GM18868 (cell line): ENCODE measurements at regions not wholly inside any gene's neighbourhood (a gene's known extent, or its start where the extent isn't known, plus 50 kb on each side); places are given as distances from the start of the nearest gene placed in this dataset.

Source experiments
- ATAC-seq: cut with Tn5 transposase; IDR thresholded peaks from one replicate; pipeline ENCODE4 v1.9.1; 2021; ENCODE audit warnings: mild to moderate bottlenecking, moderate library complexity; ENCODE audit not compliant: unreplicated experiment

DNA sequence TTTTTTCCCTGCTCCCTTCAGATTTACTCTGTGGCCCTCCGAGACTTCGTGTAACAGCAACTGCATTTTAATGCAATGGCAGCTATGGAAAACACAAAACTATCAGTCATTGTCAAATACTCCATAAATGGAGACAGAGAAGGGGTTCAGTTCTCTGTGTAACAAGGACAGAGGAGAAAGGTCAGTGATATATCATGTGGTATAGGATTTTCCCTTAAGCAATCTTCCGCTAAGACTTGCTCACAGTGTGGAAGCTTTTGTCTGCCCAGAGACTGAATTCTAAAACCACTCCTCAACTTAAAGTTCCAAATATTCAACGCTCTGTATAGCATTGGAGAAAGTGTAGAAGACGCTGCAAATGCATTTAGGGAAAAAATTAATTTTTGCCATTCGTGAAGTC, 111.3 kb upstream of the EDNRB start:
- ATAC-seq, result no peak

DNA sequence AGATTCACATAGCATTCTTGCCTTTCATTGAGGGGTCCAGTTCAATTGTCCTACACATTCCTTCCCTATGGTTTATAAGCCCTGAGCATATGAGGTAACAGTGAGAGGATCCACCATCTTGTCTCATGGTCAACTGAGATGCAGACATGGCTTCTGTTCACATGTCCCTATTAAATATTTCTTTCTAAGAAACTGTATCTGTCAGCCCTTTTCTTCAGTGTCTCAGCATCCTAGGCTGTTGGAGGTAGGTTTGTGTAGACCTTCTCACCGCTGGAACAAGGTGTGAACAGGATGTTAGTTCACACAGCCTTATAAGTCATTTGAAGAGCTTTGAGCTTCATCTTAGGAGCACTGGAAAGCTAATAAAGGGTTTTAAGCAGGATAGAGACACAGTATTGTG, 110.3 kb upstream of the EDNRB start:
- no peak for ATAC-seq

GRCh38 chr13:78024996-78025395, 106.4 kb upstream of the EDNRB start:
- ATAC-seq, result no peak

GRCh38 chr13:78022164-78022877, 103.7 kb upstream of the EDNRB start:
- ATAC-seq, result peak; percentile 100

DNA sequence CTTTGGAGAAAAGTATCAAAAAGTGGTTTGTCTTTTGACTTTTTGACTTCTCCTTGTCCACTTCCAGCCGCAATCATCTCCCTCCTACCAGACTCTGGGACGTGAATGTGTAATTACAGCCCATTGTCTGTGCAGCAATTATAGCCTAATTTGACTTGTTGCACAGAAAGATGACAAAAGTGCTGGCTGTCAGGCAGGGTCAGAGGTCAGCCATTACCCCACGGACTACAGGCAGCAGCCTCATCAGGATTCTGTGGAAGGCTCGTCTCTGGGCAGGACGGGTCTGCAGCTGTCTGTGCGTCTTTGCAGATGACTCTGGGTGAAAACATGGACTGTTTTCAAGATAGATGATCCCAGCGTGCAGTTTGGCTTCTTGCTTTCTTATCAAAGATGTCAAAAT, 102.2 kb upstream of the EDNRB start:
- ATAC-seq, result no peak

DNA sequence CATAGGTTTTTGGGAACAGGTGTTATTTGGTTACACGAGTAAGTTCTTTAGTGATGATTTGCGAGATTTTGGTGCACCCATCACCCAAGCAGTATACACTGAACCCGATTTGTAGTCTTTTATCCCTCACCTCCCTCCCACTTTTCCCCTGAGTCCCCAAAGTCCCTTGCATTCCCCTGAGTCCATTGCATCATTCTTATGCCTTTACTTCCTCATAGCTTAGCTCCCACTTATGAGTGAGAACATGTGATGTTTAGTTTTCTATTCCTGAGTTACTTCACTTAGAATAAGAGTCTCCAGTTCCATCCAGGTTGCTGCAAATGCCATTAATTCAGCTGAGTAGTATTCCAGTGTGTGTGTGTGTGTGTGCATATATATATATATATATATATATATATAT, 97.2 kb upstream of the EDNRB start:
- ATAC-seq, result no peak

DNA sequence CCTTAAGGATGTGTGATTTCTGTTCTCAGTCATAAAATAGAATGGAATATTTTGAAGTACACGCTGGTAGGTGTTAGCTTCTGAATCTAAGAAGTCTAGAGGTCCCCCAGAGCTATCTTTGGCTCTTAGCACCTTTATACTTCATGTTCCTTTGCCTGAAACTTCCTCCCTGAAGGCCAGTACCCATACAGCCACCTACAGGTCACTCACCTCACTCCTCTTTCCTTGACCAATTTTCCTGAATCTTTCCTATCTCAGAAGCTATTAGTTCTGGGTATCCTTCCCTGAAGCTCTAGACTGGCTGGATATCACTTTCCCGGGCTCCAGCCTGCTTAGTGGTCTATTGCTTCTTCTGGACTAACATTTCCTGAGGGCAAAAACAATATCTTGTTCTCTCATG, 93.4 kb upstream of the EDNRB start:
- ATAC-seq, result no peak

DNA sequence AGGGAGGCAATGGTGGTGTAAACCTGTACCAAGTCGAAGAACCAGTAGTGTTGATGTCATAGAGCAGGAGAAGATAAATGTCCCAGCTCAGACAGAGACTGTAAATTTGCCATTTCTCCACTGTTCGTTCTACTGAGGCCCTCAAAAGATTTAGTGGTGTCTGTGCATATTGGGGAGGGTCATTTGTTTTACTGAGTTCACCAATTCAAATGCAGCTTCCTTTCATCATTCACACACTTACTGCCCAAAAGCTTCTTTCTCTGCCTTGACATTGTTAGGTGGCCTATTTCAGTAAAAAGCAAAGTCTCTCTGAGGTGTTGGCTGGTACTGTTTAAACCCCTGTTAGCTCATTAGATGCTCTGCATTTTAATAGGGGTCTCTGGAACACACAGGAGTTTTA, 86.2 kb upstream of the EDNRB start:
- no peak for ATAC-seq

- ATAC-seq, result no peak
Measured at GRCh38 chr13:77999746-78000145, 81.1 kb upstream of the EDNRB start.

GRCh38 chr13:77994166-77994565, 75.5 kb upstream of the EDNRB start:
- no peak for ATAC-seq

- ATAC-seq, result no peak
Measured at GRCh38 chr13:77991003-77991402, 72.4 kb upstream of the EDNRB start.

DNA sequence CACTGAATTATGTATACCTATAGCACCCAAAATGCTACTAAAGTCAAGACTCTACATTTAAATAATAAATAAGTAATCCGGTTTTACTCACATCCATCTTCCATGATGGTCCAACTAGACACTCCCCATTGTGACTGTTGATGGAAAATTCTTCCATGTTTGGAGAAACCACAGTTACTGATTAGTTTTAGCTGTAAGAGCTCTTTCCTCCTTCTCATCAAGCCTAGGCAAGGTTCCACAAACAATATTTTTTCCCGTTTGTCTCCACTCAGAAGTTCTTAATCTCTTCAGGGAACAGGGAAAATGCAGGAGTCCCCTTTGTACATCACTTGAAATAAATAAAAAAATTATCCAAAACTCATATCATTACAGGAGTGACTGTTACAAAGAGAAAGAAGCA, 70.7 kb upstream of the EDNRB start:
- no peak for ATAC-seq

GRCh38 chr13:77988355-77988754, 69.7 kb upstream of the EDNRB start:
- no peak for ATAC-seq

- no peak for ATAC-seq
Measured at GRCh38 chr13:77986713-77987112, 68.1 kb upstream of the EDNRB start.

DNA sequence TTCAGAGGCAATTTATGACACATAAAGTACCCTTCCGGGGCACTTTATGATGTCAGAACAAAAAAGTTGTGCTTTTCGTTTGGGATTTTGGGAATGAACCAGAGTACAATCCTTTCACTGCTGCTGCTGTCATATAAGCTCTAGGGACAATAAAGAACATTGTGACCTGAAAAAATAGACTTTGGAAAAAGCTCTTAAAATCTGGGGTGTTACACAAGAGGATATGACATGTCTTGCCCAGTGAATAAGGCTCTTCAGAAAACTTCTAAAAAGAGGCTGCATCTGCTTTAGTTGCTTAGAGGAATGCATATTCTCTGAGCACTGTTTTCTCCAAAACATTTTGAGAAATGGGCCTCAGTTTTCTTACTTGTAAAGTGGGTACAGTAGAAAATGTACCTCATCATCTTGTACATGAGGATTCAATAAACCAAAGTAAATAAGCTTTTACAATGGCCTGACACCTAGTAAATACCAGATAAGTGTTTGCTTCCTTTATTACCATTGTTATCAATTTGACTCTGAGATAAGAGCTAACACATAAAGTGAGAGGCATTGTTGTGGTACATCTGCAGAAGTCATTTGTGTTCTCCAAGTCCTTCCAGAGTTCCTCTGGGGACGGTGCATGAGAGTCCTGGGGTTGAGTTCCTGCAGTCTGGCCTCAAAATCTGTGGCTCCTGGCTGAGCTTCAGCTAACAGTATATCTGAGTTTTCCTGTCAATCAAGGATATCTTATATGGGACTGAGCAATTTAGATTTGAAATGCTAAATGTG, 67.4 kb upstream of the EDNRB start:
- no peak for ATAC-seq

DNA sequence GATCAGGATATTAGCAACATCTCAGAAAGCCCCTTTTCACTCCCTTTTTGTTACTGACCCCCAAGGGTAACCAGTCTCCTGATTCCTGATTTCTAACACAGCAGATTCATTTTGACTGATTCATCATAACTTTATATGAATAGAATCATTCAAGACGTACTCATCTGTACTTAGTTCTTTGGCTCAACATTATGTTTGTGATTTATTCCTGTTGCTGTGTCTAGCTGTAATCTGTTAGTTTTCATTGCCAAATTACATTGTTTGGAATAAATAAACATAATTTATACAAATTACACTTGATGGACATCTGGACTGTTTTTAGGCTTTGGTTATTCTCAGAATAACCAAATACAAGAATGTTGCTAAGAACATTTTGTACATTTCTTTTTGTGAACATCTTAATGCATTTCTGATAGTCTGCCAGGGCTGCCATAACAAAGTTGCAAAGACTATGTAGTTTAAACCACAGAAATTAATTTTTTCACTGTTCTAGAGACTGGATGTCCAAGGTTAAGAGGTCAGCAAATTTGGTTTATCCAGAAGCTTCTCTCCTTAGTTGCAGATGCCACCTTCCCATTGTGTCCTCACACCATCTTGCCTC, 62.8 kb upstream of the EDNRB start:
- ATAC-seq, result no peak

- ATAC-seq, result no peak
Measured at GRCh38 chr13:77980592-77980991, 62.0 kb upstream of the EDNRB start.

DNA sequence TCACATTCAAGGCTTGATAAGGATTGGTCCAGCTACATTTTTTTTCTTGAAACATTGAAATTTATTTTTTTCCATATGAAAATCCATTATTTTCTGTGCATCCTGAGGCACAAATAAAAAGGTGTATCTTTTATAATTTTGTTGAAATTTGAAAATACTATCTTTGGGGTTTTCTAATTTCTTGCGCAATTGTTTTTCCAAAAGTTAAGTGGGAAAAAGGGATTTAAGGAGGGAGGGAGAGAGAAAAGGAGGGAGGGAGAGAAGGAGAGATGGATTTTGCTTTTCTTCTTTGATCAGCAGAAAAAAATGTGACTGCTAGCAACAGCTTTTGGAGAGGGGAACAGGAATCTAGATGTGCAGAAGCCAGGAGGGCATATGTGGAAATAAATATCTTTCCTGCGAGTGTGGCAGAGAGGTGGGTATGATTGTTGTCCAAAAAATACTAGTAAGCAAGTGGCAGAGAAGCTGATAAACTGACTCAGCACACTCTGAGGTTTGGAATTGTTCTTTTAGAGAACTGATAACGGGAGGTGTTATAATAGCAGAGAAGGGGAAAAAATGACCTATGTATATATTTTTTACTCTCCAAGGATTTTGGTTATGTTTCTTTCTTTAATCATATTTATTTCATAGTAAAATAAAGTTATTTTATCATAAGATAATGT, 61.2 kb upstream of the EDNRB start:
- no peak for ATAC-seq

DNA sequence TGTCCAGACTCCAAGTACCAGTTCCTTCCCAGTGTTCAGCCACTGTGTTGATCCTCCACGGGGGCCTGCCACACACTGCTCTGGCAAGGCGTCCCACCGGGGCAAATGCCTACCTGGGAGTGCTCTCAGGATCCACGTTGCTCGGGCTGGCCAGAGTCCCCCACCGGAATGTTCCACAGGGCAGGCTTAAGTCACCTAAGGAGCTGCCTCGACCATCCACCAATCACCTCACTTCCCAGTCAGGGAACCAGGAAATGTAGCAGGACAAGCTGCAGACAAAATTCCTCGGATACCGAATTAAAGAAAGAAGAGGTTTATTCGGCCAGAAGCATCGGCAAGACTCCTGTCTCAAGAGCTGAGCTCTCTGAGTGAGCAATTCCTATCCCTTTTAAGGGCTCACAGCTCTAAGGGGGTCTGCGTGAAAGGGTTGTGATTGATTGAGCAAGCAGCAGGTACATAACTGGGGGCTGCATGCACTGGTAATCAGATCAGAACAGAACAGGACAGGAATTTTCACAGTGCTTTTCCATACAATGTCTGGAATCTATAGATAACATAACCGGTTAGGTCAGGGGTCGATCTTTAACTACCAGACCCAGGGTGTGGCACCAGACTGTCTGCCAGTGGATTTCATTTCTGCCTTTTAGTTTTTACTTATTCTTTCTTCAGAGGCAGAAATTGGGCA, 56.9 kb upstream of the EDNRB start:
- no peak for ATAC-seq

GRCh38 chr13:77969299-77969698, 50.7 kb upstream of the EDNRB start:
- no peak for ATAC-seq
